ENCODE measurements at regions not wholly inside any gene's neighbourhood (a gene's known extent, or its start where the extent isn't known, plus 50 kb on each side); places are given as distances from the start of the nearest gene placed in this dataset.

DNA sequence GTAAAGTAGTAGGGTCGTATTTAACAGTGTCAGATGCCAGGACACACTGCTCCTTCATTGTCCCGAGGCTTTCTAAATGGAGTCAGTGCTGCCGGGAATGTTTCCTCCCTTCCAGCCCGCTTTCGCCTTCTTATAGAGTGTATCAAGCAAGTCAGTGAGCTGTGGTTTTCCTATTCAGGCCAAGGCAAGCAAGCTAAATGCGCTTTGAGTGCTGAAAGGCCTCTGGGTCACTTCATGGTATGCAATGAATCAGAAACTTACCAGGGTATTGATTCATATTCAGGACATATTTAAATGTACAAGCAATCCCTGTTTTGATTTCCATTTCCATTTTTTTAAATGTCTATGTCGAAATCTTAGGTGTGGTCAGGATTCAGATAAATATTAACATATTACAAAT, 327.9 kb upstream of the SOX9 start:
- Histone ChIP-seq H3K4me1 (ENCODE audit: insufficient read depth, low read length) (no peaks in the 10 kb centered on the region), H3K9me3 (ENCODE audit: control insufficient read depth in 1 of 2, low read length in 2 of 2) (no peaks in the 10 kb centered on the region), H3K27me3 (ENCODE audit: insufficient read depth, low read length) (no peaks in the 10 kb centered on the region), H3K36me3 (ENCODE audit: insufficient read depth, low read length) (no peaks in the 10 kb centered on the region), H3K4me3 (ENCODE audit: low read length in 2 of 2) (no peak overlapping the region), H3K27ac (ENCODE audit: low read depth, low read length) (no peak overlapping the region)
- Mint-ChIP-seq H3K27me3 (no peaks in the 10 kb centered on the region), H3K27ac (no peak overlapping the region), H3K4me3 (no peak overlapping the region), H3K9me3 (peaks cover 0 to 6% (median 1%) of the 10 kb centered on the region in 8 donors), H3K4me1 (no peaks in the 10 kb centered on the region), H3K36me3 (no peaks in the 10 kb centered on the region)
- DNase-seq, result no peak
- ChIA-PET POLR2A (ENCODE audit: partially characterized antibody) (no interaction called here), CTCF (ENCODE audit: partially characterized antibody) (no interaction called here)
- intact Hi-C loops (cut with micrococcal nuclease), result no loop called here

DNA sequence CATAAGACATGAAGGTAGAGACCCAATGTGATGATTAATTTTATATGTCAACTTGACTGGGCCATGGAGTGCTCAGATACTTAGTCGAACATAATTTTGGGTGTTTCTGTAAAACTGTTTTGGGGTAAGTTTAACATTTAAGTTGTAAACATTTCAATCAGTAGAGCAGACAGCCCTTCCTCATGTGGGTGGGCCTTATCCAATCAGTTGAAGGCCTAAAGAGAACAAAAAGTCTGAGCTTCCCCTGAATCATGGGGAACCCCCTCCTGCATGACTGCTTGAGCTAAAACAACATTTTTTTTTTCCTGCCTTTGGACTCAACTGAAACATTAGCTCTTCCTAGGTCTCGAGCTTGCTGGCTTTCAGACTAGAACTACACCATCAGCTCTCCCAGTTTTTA, 327.3 kb upstream of the SOX9 start:
- Mint-ChIP-seq H3K4me3 (no peak overlapping the region), H3K27me3 (no peaks in the 10 kb centered on the region), H3K4me1 (no peaks in the 10 kb centered on the region), H3K9me3 (peaks cover 0 to 6% (median 1%) of the 10 kb centered on the region in 8 donors), H3K36me3 (no peaks in the 10 kb centered on the region), H3K27ac (no peak overlapping the region)
- no peaks in the 10 kb centered on the region for H3K4me1 ChIP-seq (ENCODE audit: insufficient read depth, low read length)
- no peaks in the 10 kb centered on the region for H3K27me3 ChIP-seq (ENCODE audit: insufficient read depth, low read length)
- DNase-seq, result no peak
- CTCF ChIA-PET (ENCODE audit: partially characterized antibody), result no interaction called here
- H3K9me3 ChIP-seq (ENCODE audit: control insufficient read depth in 1 of 2, low read length in 2 of 2), result no peaks in the 10 kb centered on the region
- POLR2A ChIA-PET (ENCODE audit: partially characterized antibody), result no interaction called here
- H3K36me3 ChIP-seq (ENCODE audit: insufficient read depth, low read length), result no peaks in the 10 kb centered on the region
- no peak overlapping the region for H3K4me3 ChIP-seq (ENCODE audit: low read length in 2 of 2)
- H3K27ac ChIP-seq (ENCODE audit: low read depth, low read length), result no peak overlapping the region
- intact Hi-C loops (cut with micrococcal nuclease), result no loop called here

DNA sequence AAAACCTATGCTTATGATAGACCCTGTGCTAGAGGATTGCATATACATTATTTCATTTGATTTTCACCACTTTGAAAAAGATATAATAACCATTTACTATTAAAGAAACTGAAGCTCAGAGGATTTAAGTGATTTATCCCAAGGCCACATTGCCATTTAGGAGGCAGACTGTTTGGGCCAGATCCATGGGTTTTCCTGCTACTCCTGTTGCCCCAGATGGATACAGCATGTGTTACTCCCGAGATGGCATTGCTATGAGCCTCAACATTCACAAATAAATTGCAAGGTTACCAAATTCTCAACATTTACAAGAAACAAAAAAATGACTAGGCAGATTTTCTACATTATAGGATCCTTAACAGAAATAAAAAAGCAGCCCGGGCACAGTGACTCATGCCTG, 322.1 kb upstream of the SOX9 start:
- H3K27me3 ChIP-seq (ENCODE audit: insufficient read depth, low read length), result no peaks in the 10 kb centered on the region
- H3K27ac ChIP-seq (ENCODE audit: low read depth, low read length), result no peak overlapping the region
- H3K4me3 ChIP-seq (ENCODE audit: low read length in 2 of 2), result no peak overlapping the region
- no peaks in the 10 kb centered on the region for H3K4me1 ChIP-seq (ENCODE audit: insufficient read depth, low read length)
- ChIA-PET CTCF (ENCODE audit: partially characterized antibody) (no interaction called here), POLR2A (ENCODE audit: partially characterized antibody) (no interaction called here)
- H3K9me3 Mint-ChIP-seq, result peaks cover 0 to 5% (median 0%) of the 10 kb centered on the region in 8 donors
- no peak overlapping the region for H3K27ac Mint-ChIP-seq
- DNase-seq, result no peak
- no peaks in the 10 kb centered on the region for H3K36me3 ChIP-seq (ENCODE audit: insufficient read depth, low read length)
- H3K4me1 Mint-ChIP-seq, result no peaks in the 10 kb centered on the region
- no peaks in the 10 kb centered on the region for H3K27me3 Mint-ChIP-seq
- no peak overlapping the region for H3K4me3 Mint-ChIP-seq
- intact Hi-C loops (cut with micrococcal nuclease), result no loop called here
- H3K36me3 Mint-ChIP-seq, result no peaks in the 10 kb centered on the region
- H3K9me3 ChIP-seq (ENCODE audit: control insufficient read depth in 1 of 2, low read length in 2 of 2), result no peaks in the 10 kb centered on the region

DNA sequence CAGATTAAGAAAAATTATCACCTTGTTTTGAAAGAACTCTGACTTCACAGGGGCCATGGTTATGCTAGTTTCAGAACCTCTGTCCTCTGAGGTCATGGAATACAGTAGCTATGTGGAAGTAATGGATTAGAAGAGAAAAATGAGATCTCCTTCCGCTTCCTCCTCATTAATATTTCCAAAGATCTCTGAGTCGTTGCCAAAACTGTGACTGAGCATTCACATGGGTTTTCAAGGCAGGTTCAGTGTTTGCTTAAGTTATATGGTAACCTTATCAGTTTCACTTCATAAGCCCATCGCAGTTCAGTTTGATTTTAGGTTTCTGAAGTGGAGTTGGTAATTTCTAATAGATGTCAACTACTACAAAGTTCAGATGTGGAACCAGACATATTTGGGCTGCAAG, 321.2 kb upstream of the SOX9 start:
- no peaks in the 10 kb centered on the region for H3K27me3 ChIP-seq (ENCODE audit: insufficient read depth, low read length)
- no peaks in the 10 kb centered on the region for H3K27me3 Mint-ChIP-seq
- H3K4me1 Mint-ChIP-seq, result no peaks in the 10 kb centered on the region
- DNase-seq, result no peak
- no peak overlapping the region for H3K4me3 Mint-ChIP-seq
- H3K4me1 ChIP-seq (ENCODE audit: insufficient read depth, low read length), result no peaks in the 10 kb centered on the region
- no peak overlapping the region for H3K27ac ChIP-seq (ENCODE audit: low read depth, low read length)
- H3K4me3 ChIP-seq (ENCODE audit: low read length in 2 of 2), result no peak overlapping the region
- no peaks in the 10 kb centered on the region for H3K9me3 ChIP-seq (ENCODE audit: control insufficient read depth in 1 of 2, low read length in 2 of 2)
- H3K9me3 Mint-ChIP-seq, result peaks cover 0 to 5% (median 3%) of the 10 kb centered on the region in 8 donors
- no peak overlapping the region for H3K27ac Mint-ChIP-seq
- H3K36me3 Mint-ChIP-seq, result no peaks in the 10 kb centered on the region
- ChIA-PET CTCF (ENCODE audit: partially characterized antibody) (no interaction called here), POLR2A (ENCODE audit: partially characterized antibody) (no interaction called here)
- no peaks in the 10 kb centered on the region for H3K36me3 ChIP-seq (ENCODE audit: insufficient read depth, low read length)
- intact Hi-C loops (cut with micrococcal nuclease), result no loop called here

DNA sequence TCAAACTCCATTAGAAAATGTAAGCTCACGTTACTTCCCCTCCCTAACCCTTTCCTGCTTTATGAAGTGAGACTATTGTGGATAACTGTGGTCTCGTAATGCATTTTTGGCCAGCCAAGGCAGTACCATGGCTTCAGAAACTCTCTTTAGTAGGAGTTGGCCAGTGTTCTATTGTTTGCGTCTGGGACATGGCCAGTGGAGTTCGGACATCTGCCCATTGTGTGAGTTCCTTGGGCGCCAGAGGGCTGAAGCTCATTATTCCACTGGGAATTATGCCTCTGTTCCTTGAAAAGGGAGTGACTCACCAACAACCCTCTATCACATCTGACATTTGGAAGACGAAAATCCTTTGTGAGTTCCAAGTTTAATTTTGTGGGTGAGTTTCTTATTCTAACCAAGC, 319.5 kb upstream of the SOX9 start:
- CTCF ChIA-PET (ENCODE audit: partially characterized antibody), result no interaction called here

DNA sequence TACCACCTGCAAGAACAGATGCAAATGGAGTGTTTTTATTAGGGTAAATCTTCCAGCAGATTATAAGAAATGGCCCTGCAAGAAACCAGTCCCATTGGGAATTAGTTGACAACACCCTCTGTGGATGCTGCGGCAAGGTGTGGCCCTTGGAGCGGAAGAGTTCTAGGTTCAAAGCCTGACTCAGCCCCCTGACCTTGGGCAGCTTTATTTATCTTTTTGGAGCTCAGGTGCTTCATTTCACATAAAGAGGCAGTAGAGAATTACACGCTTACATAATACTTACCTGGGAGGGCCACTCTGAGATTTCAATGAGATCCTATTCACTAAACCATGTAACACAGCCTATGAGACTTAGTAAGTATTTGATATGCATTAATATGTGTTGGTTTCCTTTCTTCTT, 318.2 kb upstream of the SOX9 start:
- H3K4me3 ChIP-seq (ENCODE audit: low read length in 2 of 2), result no peak overlapping the region
- no peaks in the 10 kb centered on the region for H3K36me3 ChIP-seq (ENCODE audit: insufficient read depth, low read length)
- Mint-ChIP-seq H3K36me3 (no peaks in the 10 kb centered on the region), H3K27me3 (peaks cover 0 to 3% of the 10 kb centered on the region in 2 donors), H3K4me3 (no peak overlapping the region), H3K4me1 (no peaks in the 10 kb centered on the region), H3K9me3 (peaks cover 0 to 5% (median 2%) of the 10 kb centered on the region in 8 donors), H3K27ac (no peak overlapping the region)
- CTCF ChIA-PET (ENCODE audit: partially characterized antibody), result no interaction called here
- no peaks in the 10 kb centered on the region for H3K9me3 ChIP-seq (ENCODE audit: control insufficient read depth in 1 of 2, low read length in 2 of 2)
- intact Hi-C loops (cut with micrococcal nuclease), result no loop called here
- no peaks in the 10 kb centered on the region for H3K4me1 ChIP-seq (ENCODE audit: insufficient read depth, low read length)
- no peak overlapping the region for H3K27ac ChIP-seq (ENCODE audit: low read depth, low read length)
- POLR2A ChIA-PET (ENCODE audit: partially characterized antibody), result no interaction called here
- H3K27me3 ChIP-seq (ENCODE audit: insufficient read depth, low read length), result no peaks in the 10 kb centered on the region
- no peak for DNase-seq

More for the DNA sequence above, 319.5 kb upstream of the SOX9 start:
- no peak overlapping the region for H3K27ac Mint-ChIP-seq
- Histone ChIP-seq H3K27me3 (ENCODE audit: insufficient read depth, low read length) (no peaks in the 10 kb centered on the region), H3K4me3 (ENCODE audit: low read length in 2 of 2) (no peak overlapping the region), H3K4me1 (ENCODE audit: insufficient read depth, low read length) (no peaks in the 10 kb centered on the region), H3K36me3 (ENCODE audit: insufficient read depth, low read length) (no peaks in the 10 kb centered on the region), H3K27ac (ENCODE audit: low read depth, low read length) (no peak overlapping the region), H3K9me3 (ENCODE audit: control insufficient read depth in 1 of 2, low read length in 2 of 2) (no peaks in the 10 kb centered on the region)
- H3K36me3 Mint-ChIP-seq, result no peaks in the 10 kb centered on the region
- H3K4me1 Mint-ChIP-seq, result no peaks in the 10 kb centered on the region
- H3K9me3 Mint-ChIP-seq, result peaks cover 0 to 4% (median 2%) of the 10 kb centered on the region in 8 donors
- H3K27me3 Mint-ChIP-seq, result peaks cover 0 to 1% of the 10 kb centered on the region in 2 donors
- intact Hi-C loops (cut with micrococcal nuclease), result no loop called here
- POLR2A ChIA-PET (ENCODE audit: partially characterized antibody), result no interaction called here
- H3K4me3 Mint-ChIP-seq, result no peak overlapping the region
- DNase-seq, result no peak

DNA sequence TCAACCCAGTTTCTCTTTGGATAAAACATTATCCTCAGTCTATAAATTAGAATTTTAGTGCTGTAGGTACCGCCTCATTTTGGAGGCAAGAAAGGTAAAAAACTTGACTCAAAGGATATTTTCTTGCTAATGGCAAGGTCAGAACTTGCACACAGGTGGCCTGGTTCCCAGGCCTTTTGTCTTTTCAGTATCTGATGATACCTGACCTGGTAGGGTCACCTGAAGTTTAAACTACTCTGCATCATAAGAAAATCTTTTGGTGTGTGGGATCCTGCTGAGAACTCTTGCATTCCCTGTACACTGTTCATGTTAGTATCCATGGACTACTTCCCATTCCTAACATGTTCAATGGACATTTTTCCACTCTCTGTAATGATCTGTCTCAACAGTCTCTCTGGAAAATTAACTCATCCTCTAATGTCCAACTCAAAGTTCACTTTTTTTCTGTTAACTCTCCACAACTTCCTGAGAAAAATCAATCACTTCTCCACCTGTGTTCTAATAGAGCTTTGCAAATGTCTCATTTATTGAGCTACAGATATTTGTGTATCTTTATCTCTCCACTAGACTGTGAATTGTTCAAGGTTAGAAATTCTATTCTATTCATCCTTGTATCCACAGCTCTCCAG, 317.1 kb upstream of the SOX9 start:
- H3K4me3 ChIP-seq (ENCODE audit: low read length in 2 of 2), result no peak overlapping the region
- H3K4me3 Mint-ChIP-seq, result no peak overlapping the region
- H3K4me1 Mint-ChIP-seq, result no peaks in the 10 kb centered on the region
- no peaks in the 10 kb centered on the region for H3K9me3 ChIP-seq (ENCODE audit: control insufficient read depth in 1 of 2, low read length in 2 of 2)
- no peak overlapping the region for H3K27ac ChIP-seq (ENCODE audit: low read depth, low read length)
- intact Hi-C loops (cut with micrococcal nuclease), result no loop called here
- POLR2A ChIA-PET (ENCODE audit: partially characterized antibody), result no interaction called here
- H3K36me3 Mint-ChIP-seq, result no peaks in the 10 kb centered on the region
- no peak for DNase-seq
- no peaks in the 10 kb centered on the region for H3K36me3 ChIP-seq (ENCODE audit: insufficient read depth, low read length)
- no peak overlapping the region for H3K27ac Mint-ChIP-seq
- H3K9me3 Mint-ChIP-seq, result peaks cover 0 to 5% (median 3%) of the 10 kb centered on the region in 8 donors
- peaks cover 0 to 4% of the 10 kb centered on the region in 2 donors for H3K27me3 Mint-ChIP-seq
- H3K4me1 ChIP-seq (ENCODE audit: insufficient read depth, low read length), result no peaks in the 10 kb centered on the region
- CTCF ChIA-PET (ENCODE audit: partially characterized antibody), result no interaction called here
- H3K27me3 ChIP-seq (ENCODE audit: insufficient read depth, low read length), result no peaks in the 10 kb centered on the region

DNA sequence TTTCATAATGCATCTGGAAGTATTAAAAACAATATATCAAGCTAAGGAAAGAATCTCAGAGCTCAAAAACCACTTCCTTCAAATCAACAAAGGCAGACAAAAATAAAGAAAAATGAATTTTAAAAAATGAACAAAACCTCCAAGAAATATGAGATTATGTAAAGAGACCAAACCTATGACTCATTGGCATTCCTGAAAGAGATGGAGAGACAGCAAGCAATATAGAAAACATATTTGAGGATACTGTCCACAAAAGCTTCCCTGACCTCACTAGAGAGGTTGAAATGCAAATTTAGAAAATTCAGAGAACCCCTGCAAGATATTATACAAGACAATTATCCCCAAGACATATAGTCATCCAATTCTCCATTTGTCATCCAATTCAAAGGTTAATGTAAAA, 311.3 kb upstream of the SOX9 start:
- Mint-ChIP-seq H3K4me1 (no peaks in the 10 kb centered on the region), H3K9me3 (peaks cover 0 to 11% (median 5%) of the 10 kb centered on the region in 8 donors), H3K4me3 (no peak overlapping the region), H3K27ac (no peak overlapping the region), H3K36me3 (no peaks in the 10 kb centered on the region), H3K27me3 (peaks cover 0 to 4% of the 10 kb centered on the region in 2 donors)
- intact Hi-C loops (cut with micrococcal nuclease), result no loop called here
- Histone ChIP-seq H3K27me3 (ENCODE audit: insufficient read depth, low read length) (no peaks in the 10 kb centered on the region), H3K9me3 (ENCODE audit: control insufficient read depth in 1 of 2, low read length in 2 of 2) (no peaks in the 10 kb centered on the region), H3K27ac (ENCODE audit: low read depth, low read length) (no peak overlapping the region), H3K4me3 (ENCODE audit: low read length in 2 of 2) (no peak overlapping the region), H3K4me1 (ENCODE audit: insufficient read depth, low read length) (no peaks in the 10 kb centered on the region), H3K36me3 (ENCODE audit: insufficient read depth, low read length) (no peaks in the 10 kb centered on the region)
- no peak for DNase-seq
- POLR2A ChIA-PET (ENCODE audit: partially characterized antibody), result no interaction called here
- CTCF ChIA-PET (ENCODE audit: partially characterized antibody), result no interaction called here

Measured in CD4-positive, alpha-beta memory T cell (primary cell).